ENCODE measurements at regions not wholly inside any gene's neighbourhood (a gene's known extent, or its start where the extent isn't known, plus 50 kb on each side); places are given as distances from the start of the nearest gene placed in this dataset.

DNA sequence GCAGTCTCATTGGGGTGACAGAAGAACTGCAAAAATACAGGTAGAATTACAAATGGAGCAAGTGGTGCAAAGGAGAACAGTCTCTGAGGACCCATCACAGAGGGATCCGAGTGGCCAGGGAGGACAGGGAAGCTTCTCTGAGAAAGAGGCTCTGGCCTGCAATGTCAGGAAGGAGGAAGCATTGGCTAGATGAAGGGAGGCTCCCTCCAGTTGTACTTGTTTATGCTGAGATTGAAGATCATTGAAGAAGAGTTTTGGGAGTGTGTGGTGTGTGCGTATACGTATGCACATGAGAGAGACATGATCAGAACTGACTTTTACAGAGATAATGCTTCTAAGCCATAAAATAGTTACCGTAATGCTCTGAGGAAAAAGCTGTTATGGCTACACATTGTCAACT lies 274.7 kb upstream of the FZD8 start:
- 87% methylated on average over 4 of the region's 4 CpGs for WGBS (ENCODE audit: insufficient coverage)
- Histone ChIP-seq H3K4me3 (ENCODE audit: low read length) (no peak overlapping the region), H3K27me3 (ENCODE audit: control insufficient read depth, insufficient read depth, low read length) (no peaks in the 10 kb centered on the region), H3K9me3 (ENCODE audit: control insufficient read depth, insufficient read depth, low read length) (no peaks in the 10 kb centered on the region), H3K27ac (ENCODE audit: low read length) (no peak overlapping the region), H3K36me3 (ENCODE audit: control insufficient read depth, insufficient read depth, low read length) (no peaks in the 10 kb centered on the region), H3K4me1 (ENCODE audit: control insufficient read depth, insufficient read depth, low read length) (no peaks in the 10 kb centered on the region)
- ATAC-seq = no peak
- Mint-ChIP-seq H3K36me3 (no peaks in the 10 kb centered on the region), H3K27ac (no peak overlapping the region), H3K4me1 (no peaks in the 10 kb centered on the region), H3K27me3 (ENCODE audit: low read depth in 2 of 2) (no peaks in the 10 kb centered on the region), H3K4me3 (no peak overlapping the region), H3K9me3 (no peaks in the 10 kb centered on the region)
- DNase-seq = no peak
- intact Hi-C loops (cut with micrococcal nuclease) = no loop called here
- TF ChIP-seq, protein P1, sequence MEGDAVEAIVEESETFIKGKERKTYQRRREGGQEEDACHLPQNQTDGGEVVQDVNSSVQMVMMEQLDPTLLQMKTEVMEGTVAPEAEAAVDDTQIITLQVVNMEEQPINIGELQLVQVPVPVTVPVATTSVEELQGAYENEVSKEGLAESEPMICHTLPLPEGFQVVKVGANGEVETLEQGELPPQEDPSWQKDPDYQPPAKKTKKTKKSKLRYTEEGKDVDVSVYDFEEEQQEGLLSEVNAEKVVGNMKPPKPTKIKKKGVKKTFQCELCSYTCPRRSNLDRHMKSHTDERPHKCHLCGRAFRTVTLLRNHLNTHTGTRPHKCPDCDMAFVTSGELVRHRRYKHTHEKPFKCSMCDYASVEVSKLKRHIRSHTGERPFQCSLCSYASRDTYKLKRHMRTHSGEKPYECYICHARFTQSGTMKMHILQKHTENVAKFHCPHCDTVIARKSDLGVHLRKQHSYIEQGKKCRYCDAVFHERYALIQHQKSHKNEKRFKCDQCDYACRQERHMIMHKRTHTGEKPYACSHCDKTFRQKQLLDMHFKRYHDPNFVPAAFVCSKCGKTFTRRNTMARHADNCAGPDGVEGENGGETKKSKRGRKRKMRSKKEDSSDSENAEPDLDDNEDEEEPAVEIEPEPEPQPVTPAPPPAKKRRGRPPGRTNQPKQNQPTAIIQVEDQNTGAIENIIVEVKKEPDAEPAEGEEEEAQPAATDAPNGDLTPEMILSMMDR (IDR thresholded peaks at IDR 0.05) = no peak

DNA sequence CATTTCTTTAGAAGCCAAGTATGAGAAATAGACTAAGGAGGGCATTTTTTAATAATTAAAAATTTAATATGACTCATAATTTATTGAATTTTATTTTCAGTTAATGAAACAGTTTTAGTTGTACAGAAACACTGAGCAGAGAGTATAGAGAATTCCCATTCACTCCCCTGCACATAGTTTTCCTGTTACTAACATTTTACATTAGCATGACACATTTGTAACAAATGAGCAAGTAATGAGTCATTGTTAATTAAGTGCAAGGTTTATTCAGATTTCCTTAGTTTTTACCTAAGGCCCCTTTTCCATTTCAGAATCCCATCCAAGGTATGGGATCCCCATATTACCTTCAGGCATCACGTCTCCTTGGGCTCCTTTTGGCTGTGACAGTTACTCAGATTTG lies 271.5 kb upstream of the FZD8 start:
- Mint-ChIP-seq H3K27me3 (ENCODE audit: low read depth in 2 of 2) (no peaks in the 10 kb centered on the region), H3K9me3 (no peaks in the 10 kb centered on the region), H3K4me3 (no peak overlapping the region), H3K27ac (no peak overlapping the region), H3K4me1 (no peaks in the 10 kb centered on the region), H3K36me3 (no peaks in the 10 kb centered on the region)
- DNase-seq = no peak
- Histone ChIP-seq H3K4me1 (ENCODE audit: control insufficient read depth, insufficient read depth, low read length) (no peaks in the 10 kb centered on the region), H3K27me3 (ENCODE audit: control insufficient read depth, insufficient read depth, low read length) (no peaks in the 10 kb centered on the region), H3K36me3 (ENCODE audit: control insufficient read depth, insufficient read depth, low read length) (no peaks in the 10 kb centered on the region), H3K9me3 (ENCODE audit: control insufficient read depth, insufficient read depth, low read length) (no peaks in the 10 kb centered on the region), H3K4me3 (ENCODE audit: low read length) (no peak overlapping the region), H3K27ac (ENCODE audit: low read length) (no peak overlapping the region)
- ATAC-seq = no peak
- TF ChIP-seq, protein P1 (IDR thresholded peaks at IDR 0.05) = no peak
- intact Hi-C loops (cut with micrococcal nuclease) = no loop called here
- 80% methylated on average over 1 of the region's 1 CpG for WGBS (ENCODE audit: insufficient coverage)

DNA sequence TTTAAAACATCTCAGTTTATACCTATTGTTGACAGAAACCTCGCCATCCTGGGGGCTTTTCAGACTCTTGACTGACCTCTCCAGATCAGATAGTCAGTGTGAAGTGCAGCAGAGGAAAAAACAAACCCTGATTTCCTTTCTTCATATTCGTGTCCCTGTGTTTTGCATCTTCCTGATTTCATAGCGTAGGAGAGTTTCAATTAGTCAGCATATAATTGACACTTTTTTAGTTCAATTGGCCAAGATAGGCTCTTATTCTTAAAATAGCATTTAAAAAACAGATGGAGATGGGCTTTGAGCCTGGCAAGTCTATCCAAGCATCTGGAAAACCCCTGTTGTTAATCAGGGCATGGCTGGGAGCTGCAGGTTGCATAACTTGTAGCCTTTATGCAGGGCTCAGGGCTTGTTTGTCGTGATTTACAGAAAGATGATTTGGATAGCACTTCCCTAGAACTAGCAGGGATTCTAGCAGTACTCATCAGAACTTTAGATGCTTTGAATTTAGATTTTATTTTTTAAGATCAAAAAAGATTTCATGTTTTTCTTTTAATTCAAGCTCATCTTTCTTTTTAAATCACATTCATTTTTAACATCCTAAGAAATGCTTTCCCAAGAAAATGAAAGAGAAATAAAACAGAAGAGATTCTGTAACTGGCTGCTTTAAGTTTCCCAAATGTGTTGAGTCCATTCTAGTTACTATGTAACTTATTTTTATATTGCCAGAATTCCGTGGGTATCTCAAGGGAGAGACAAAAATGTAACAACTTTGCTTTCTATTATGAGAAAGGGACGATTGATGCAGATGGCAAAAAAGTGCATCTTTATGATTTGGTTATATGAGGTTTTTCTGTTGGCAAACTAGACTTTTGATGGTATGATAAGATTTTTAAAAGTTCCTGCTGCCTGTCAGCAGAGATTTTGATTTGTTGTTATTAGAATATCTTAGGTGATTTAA lies 270.8 kb upstream of the FZD8 start:
- 59% methylated on average over 4 of the region's 6 CpGs for WGBS (ENCODE audit: insufficient coverage)
- H3K4me1 Mint-ChIP-seq = no peaks in the 10 kb centered on the region
- Histone ChIP-seq H3K4me1 (ENCODE audit: control insufficient read depth, insufficient read depth, low read length) (no peaks in the 10 kb centered on the region), H3K27me3 (ENCODE audit: control insufficient read depth, insufficient read depth, low read length) (no peaks in the 10 kb centered on the region), H3K4me3 (ENCODE audit: low read length) (no peak overlapping the region), H3K27ac (ENCODE audit: low read length) (no peak overlapping the region), H3K9me3 (ENCODE audit: control insufficient read depth, insufficient read depth, low read length) (no peaks in the 10 kb centered on the region), H3K36me3 (ENCODE audit: control insufficient read depth, insufficient read depth, low read length) (no peaks in the 10 kb centered on the region)
- no peaks in the 10 kb centered on the region for H3K9me3 Mint-ChIP-seq
- H3K36me3 Mint-ChIP-seq = no peaks in the 10 kb centered on the region
- H3K27me3 Mint-ChIP-seq (ENCODE audit: low read depth in 2 of 2) = no peaks in the 10 kb centered on the region
- no peak overlapping the region for H3K4me3 Mint-ChIP-seq
- DNase-seq (no peak), ATAC-seq (no peak)
- TF ChIP-seq, protein P1 (IDR thresholded peaks at IDR 0.05) = no peak
- intact Hi-C loops (cut with micrococcal nuclease) = no loop called here
- no peak overlapping the region for H3K27ac Mint-ChIP-seq

DNA sequence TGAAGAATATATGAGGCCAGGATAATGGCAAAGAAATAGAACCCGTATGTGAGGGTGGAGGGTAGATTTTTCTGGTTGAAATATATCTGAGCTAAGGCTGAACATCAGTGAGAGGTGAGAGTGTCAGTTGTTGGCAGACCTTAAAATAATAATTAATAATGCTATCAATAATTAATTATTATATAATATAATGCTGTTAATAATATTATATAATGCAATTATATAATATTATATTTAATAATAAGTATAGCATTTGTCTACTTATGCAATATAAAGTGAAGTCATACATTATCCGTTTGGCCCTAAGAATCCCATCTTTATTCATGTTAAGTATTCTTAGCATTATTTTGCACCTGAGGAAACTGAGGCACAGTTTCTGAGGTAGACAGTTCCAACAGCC lies 269.9 kb upstream of the FZD8 start:
- H3K4me3 ChIP-seq (ENCODE audit: low read length) = no peak overlapping the region
- H3K27me3 ChIP-seq (ENCODE audit: control insufficient read depth, insufficient read depth, low read length) = no peaks in the 10 kb centered on the region
- Mint-ChIP-seq H3K36me3 (no peaks in the 10 kb centered on the region), H3K9me3 (no peaks in the 10 kb centered on the region), H3K27ac (no peak overlapping the region), H3K4me3 (no peak overlapping the region), H3K4me1 (no peaks in the 10 kb centered on the region), H3K27me3 (ENCODE audit: low read depth in 2 of 2) (no peaks in the 10 kb centered on the region)
- TF ChIP-seq, protein P1 (IDR thresholded peaks at IDR 0.05) = no peak
- WGBS (ENCODE audit: insufficient coverage) = 96% methylated on average over 2 of the region's 2 CpGs
- no peak for ATAC-seq
- H3K9me3 ChIP-seq (ENCODE audit: control insufficient read depth, insufficient read depth, low read length) = no peaks in the 10 kb centered on the region
- no peaks in the 10 kb centered on the region for H3K36me3 ChIP-seq (ENCODE audit: control insufficient read depth, insufficient read depth, low read length)
- no peak for DNase-seq
- no peaks in the 10 kb centered on the region for H3K4me1 ChIP-seq (ENCODE audit: control insufficient read depth, insufficient read depth, low read length)
- intact Hi-C loops (cut with micrococcal nuclease) = no loop called here
- no peak overlapping the region for H3K27ac ChIP-seq (ENCODE audit: low read length)

Data from natural killer cell (primary cell).